ENCODE measurements at regions not wholly inside any gene's neighbourhood (a gene's known extent, or its start where the extent isn't known, plus 50 kb on each side); places are given as distances from the start of the nearest gene placed in this dataset.
"Not testable (repeated sequence)": the region's sequence is repeated elsewhere in the genome, so short reads cannot be mapped to it uniquely, and the experiment has no call there.

GRCh38 chr13:37209621-37210580 lies 104.4 kb upstream of the CSNK1A1L start:
- no peak for DNase-seq

- DNase-seq = no peak
These were observed 102.4 kb upstream of the CSNK1A1L start for GRCh38 chr13:37207691-37208451.

GRCh38 chr13:37202264-37202663 lies 96.8 kb upstream of the CSNK1A1L start:
- no peak for DNase-seq

- no peak for DNase-seq
These were observed 95.6 kb upstream of the CSNK1A1L start for GRCh38 chr13:37201081-37201480.

- DNase-seq = no peak
These were observed 93.2 kb upstream of the CSNK1A1L start for GRCh38 chr13:37198629-37199028.

DNA sequence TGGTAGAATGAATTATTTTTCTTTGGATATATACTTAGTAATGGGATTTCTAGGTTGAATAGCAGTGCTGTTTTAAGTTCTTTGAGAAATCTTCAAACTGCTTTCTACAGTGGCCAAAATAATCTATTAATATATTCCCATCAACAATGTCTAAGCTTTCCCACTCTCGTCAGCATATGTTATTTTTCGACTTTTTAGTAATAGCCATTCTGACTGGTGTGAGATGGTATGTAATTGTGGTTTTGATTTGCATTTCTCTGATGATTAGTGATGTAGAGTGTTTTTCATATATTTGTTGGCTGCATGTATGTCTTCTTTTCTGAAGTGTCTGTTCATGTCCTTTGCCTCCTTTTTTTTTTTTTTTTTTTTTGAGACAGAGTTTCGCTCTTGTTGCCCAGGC lies 90.2 kb upstream of the CSNK1A1L start:
- no peak for DNase-seq

GRCh38 chr13:37194428-37194861 lies 89.0 kb upstream of the CSNK1A1L start:
- no peak for DNase-seq

GRCh38 chr13:37192956-37193355 lies 87.5 kb upstream of the CSNK1A1L start:
- DNase-seq = no peak

GRCh38 chr13:37187621-37188020 lies 82.2 kb upstream of the CSNK1A1L start:
- DNase-seq = no peak

DNA sequence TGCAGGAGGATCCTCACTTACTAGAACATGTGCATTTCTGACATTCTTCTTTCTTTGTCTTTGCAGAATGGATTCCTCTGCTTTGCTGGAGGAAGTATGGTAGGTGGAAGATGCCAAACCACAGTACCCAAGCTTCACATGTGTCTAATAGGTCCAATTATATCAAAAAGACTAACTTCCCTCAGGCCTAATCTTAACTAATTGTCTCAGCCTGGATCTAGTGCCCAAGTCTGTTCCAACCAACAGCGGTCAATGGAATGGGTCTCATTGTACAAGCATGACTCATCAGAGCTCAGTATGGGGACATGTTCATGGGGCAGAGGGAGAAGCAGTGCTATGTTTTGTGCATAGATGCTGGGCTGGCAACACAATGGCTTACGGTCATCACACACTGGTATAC lies 81.6 kb upstream of the CSNK1A1L start:
- DNase-seq = no peak

DNA sequence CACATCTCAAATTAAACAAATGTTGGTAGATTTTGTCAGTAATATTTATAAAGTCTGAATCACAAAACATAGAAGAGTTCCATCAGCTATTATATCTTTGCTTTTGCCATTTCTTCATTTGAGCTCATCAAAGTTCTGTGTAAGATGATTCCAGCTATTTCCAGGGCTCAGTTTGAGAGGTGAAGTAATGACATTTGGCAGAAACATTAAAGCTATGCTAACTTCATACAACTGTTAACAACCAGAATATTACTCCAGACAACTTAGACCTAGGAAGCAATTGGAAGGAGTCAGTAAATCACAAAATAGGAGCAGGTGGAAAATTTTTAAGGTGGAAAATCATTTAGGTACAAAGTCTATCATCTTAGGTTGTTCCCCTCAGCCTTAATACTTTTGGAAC lies 76.2 kb upstream of the CSNK1A1L start:
- DNase-seq = no peak

- no peak for DNase-seq
These were observed 74.2 kb upstream of the CSNK1A1L start for GRCh38 chr13:37179645-37180044.

DNA sequence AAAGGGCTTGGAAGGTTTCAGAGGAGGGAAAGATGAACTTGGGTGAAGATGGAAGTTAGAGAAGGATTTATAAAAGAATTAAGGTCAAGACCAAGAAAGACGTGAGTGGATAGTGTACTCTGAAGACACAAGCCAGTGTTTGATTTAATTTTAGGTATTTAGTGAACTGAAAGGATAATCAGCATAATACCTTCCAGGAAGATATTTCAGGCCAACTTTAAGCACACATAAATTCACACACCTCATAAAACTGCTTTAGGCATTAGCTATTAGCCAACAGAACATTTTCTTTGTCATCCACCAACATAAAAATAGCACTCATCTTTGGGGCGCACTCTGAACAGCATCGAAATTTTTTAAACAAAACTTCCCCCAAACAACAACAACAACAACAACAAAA lies 71.7 kb upstream of the CSNK1A1L start:
- no peak for DNase-seq

DNA sequence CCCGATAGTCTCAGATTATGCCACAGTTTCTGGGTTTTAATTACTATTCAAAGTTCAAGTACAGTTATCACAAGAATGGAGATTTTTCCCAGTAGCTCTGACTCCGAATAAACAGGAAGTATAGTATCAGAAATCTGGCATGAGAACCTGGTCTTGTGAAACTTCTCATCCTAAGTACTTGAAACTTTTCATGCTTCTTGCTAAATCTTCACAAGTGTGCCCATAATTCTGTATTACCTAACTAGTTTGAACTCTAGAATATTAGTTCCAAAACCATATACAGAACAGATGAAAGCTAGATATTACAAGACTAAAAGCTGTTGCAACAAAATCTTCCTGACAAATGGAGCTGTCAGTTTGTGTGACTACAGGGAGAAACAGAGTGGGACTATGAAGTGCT lies 70.5 kb upstream of the CSNK1A1L start:
- peak; percentile 51 for DNase-seq

- DNase-seq = no peak
These were observed 67.8 kb upstream of the CSNK1A1L start for GRCh38 chr13:37173214-37173613.

- not testable (repeated sequence) for DNase-seq
These were observed 66.8 kb upstream of the CSNK1A1L start for GRCh38 chr13:37172226-37172625.

DNA sequence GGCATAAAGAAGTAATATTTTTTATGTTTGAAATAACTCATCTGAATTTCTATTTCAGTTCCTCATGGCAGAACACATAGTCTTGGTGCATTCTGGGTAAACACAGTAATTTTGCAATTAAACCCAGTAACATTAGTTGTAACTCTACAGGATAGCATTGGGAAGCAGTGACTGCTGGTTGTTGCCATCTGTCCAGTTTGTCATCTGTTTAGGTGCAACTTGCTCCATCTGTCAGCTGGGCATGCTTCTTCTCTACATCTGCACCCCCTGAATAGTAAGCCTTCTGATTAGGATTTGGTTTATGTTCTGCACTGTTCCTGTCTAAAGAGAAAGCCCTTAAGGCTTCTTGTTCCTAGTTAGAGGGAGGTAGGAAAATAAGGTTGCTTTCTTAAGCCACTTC lies 63.5 kb upstream of the CSNK1A1L start:
- DNase-seq = no peak

GRCh38 chr13:37168151-37168550 lies 62.7 kb upstream of the CSNK1A1L start:
- DNase-seq = no peak

GRCh38 chr13:37164635-37165034 lies 59.2 kb upstream of the CSNK1A1L start:
- no peak for DNase-seq

- no peak for DNase-seq
These were observed 58.3 kb upstream of the CSNK1A1L start for GRCh38 chr13:37163641-37164265.

DNA sequence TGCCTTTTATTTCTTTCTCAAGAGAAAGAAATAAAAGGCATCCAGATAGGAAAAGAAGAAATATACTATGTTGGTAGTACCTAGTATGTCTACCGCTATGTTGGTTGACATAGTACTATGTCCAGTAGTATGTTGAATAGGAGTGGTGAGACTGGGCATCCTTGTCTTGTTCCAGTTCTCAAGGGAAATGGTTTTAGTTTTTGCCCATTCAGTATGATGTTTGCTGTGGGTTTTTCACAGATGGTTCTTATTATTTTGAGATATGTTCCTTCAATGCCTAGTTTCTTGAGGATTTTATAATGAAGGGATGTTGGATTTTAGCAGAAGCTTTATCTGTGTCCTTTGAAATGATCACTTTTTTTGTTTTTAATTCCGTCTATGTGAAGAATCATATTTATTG lies 53.0 kb upstream of the CSNK1A1L start:
- no peak for DNase-seq

DNA sequence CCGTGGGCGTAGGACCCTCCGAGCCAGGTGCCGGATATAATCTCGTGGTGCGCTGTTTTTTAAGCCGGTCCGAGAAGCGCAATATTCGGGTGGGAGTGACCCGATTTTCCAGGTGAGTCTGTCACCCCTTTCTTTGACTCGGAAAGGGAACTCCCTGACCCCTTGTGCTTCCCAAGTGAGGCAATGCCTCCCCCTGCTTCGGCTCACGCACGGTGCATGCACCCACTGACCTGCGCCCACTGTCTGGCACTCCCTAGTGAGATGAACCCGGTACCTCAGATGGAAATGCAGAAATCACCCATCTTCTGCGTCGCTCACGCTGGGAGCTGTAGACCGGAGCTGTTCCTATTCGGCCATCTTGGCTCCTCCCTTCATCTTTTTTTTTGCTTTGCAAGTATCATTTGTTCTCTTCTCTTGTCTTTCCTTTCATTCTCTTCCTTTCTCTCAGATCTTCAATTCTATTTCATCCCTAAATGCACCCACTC lies 50.2 kb upstream of the CSNK1A1L start:
- not testable (repeated sequence) for DNase-seq
